NCI-H226 (cell line): ENCODE measurements at regions not wholly inside any gene's neighbourhood (a gene's known extent, or its start where the extent isn't known, plus 50 kb on each side); places are given as distances from the start of the nearest gene placed in this dataset.
"Not testable (repeated sequence)": the region's sequence is repeated elsewhere in the genome, so short reads cannot be mapped to it uniquely, and the experiment has no call there.

ENCODE experiments used
- DNase-seq: peaks from one replicate; pipeline ENCODE4 v3.0.0-alpha.2; 2015

DNA sequence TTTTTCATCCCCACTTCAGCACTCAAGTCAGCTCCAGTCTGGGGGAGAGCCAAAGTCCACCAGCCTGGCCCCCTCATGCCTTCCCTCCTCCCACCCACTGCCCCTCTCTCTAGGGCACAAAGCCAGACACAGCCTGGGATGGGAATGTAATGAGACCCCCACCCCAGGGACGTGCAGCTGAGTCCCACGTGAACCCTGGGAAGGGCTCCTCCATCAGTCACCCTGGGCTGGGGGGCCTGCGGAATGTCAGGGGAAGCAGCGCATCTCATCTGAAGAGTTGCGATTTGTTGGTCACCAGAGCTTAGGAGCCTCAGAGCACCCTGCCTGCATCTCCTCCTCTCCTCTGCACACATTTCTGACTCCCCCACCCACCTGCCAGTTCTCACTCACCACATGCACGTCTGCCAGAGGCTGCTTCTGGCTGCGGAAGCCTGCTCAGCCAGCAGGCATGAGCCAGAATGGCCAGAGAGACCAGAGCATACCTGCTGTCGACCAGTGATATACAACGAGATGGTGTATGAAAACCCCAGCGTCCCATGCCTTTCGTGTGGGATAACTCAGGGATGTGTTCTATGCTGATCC is 167.1 kb upstream of the TOP1 start:
- DNase-seq: no peak

DNA sequence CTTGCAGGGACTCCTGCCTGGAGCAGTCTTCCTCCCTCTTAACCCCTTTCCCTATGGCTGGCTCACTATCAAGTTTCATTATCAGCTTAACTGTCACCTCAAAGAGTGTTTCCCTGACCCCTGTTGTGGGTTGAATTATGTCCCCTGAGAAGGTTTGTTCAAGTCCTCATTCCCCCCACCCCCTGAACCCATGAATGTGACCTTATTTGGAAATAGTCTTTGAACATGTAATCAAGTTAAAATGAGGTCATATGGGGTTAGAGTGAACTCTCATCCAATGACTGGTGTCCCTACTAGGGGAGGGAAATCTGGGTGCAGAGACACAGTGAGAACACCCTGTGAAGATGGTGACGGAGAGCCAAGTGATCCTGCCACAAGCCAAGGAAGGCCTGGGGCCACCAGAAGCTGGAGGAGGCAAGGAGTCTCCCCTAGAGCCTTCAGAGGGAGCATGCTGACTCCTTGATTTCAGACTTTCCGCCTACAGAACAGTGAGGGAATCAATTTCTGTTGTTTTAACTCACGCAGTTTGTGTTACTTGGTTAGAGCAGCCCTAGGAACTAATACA is 165.2 kb upstream of the TOP1 start:
- no peak for DNase-seq

DNA sequence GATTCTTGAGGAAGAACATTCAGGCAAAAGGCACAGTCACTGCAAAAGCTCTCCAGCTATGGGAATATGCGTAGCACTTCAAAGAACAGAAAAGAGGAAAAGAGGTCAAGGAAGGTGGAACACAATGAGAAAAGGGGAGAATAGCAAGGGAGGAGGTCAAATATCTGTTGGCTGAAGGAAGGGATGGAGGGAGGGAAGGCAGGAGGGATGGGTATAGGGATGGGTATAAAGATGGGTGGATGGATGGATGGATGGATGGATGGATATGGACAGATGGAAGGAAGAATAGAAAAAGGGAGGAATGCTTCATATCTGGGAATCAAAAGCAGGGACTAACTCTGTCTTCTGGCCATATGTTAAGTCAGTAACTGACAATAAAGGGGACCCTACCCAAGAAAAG is 164.2 kb upstream of the TOP1 start:
- DNase-seq: no peak

DNA sequence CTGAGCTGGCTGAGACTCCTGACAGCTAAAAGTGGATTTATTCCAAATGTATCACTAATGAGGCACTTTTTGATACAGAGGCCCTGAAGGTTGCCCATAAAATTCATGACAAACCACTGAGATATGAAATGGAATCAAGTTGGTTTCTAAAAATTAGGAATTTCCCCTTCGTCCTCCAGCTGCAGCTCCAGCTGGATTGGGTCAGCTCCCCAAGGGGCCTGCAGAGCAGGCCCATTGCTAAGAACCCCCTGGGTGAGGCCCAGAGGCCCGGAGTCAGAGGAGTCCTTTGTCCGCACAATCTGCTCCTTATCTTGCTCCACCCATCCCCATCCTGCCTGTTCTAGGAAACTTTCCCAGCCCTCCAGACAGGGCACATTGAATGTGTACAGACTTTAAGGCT is 163.5 kb upstream of the TOP1 start:
- DNase-seq: no peak

DNA sequence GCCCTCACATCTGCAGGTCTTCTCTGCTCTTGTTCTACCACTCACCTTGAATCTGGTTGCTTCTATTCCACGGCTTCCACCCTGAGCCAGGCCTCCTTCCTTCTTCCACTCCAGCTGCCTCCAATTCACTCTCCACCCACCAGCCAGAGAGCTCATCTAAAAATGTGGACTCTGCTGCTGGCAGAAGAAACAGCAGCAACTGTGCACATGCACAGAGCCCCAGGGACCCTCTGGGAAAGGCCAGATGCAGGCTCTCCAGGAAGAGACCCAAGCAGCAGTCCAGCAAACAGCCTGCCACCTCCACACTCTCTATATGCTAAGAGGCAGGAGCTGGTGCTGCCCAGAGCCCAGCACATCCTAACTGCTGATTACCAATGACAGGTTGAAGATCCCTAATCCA is 162.6 kb upstream of the TOP1 start:
- no peak for DNase-seq

DNA sequence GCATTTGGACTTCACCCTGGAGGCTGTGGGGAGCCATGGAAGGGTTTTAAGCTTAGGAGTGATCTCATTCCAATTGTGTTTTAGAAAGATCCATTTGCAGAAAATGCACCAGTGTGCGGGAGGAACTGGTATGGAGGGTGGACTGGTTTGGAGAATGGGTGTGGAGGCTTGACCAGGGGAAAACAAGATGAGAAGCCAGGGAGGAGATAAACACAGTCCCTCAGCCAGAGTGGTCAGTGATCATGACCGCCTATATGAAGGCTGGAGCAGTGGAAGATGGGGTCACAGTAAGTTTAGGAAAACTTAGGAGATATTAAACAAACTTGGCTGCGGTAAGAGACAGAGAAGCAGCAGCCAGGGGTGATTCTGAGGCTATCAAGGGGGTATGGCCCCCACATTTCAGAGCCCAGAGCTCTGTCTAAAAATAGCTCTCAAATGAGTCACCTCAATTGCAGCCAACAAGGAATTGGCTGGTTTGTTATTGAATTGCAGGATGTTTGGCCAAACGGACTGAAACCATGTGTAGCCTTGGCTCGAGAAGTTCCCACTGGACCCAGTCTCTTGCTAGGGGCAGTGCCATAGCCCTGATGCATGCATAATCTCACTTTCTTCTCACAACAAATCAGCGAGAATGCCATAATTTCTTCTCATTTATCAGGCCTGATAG is 159.9 kb upstream of the TOP1 start:
- DNase-seq: no peak

DNA sequence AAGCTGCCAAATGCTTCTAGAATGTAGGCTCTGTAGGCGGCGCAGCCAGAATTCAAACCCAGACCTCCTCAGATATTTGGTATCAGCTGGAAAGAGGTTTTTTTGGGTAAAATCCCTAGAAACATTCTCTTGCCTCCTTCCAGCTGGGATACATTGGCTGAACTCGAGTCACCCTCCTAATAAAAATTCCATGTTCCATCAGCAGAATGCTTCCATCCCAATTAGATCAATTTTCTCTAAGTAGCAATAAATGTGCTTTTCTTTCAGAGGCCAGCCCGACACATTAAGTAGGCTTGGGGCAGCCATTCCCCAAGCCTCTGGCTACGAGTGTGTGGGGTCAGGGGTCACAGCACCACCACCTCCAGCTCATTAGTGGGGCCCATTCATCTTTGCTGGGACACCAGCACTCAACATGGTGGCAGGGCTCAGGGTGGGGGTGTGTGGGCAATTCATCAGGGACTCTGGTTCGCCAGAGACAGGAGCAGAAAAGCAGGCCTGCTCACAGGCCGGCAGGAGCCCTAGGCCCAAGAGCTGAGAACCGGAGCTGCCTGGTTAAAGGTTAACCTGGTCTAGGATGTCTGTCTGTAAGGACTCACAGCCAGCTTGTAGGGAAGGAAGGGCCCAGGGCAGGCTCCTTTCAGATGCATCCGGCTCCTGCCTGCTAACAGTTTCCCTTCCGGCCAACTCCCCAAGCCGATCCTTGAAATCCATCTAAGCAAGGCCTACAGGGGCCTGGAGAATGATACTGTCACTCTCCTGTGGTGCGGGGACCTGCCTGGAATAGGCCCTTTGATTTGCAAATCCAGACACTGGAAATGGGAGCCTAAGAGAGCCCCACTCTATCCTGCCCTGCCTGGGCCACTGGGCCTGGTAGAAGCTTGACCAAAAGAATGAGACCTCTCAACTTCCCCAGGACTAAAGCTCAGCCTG is 159.1 kb upstream of the TOP1 start:
- no peak for DNase-seq

DNA sequence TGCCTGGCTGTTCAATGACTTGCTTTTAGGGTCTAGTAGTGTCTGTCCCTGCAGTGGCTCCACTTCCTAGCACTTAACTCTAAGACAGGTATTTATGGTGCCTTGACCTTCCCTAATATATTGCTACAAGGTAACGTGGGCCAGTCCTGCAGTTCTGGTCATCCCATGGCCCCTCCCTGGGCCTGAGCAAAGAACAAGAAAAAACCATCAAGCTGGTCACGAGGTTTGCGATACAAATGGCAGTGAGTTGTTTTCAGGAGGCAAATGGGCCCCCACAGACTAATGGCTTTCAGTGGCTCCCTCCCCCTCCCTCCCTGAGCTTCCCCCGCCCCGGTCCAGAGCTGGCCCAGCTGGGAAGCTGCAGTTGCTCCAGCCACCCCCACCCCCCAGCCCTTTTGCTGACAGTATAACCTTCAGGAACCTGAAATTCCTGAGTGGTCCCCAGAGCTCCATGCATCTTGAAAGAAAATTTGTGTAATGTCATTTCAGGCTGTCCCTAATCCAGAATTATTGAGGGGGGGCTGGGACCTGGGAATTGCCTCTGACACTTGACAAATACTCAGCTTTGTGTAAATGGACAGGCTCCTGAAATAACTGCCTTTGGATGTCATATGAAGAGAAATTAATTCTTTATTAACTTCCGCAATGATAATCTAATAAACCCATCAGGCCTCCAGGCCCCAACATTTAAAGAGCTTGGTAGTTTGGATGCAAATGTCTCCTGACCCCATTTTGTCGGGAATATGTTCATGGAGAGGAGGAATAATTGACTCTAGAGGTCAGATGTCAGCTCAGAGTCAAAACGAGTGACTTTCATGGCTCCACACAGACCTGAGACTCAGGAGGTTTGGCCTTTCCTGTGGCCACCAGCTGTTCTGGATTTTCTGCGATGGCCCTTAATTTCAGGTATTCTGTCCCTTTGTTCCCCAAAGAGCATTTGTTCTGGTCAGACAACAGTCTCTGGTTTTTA is 153.2 kb upstream of the TOP1 start:
- no peak for DNase-seq

DNA sequence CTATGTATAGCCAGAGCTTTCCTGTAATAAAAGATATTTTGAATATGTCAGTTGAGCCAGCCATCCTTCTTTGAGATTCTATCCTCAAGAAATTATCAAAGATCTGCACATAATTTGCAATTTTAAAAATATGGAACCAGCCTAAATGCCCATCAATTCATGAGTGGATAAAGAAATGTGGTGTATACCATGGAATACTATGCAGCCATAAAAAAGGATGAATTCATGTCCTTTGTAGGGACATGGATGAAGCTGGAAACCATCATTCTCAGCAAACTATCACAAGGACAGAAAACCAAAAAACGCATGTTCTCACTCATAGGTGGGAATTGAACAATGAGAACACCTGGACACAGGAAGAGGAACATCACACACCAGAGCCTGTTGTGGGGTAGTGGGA is 150.5 kb upstream of the TOP1 start:
- not testable (repeated sequence) for DNase-seq

DNA sequence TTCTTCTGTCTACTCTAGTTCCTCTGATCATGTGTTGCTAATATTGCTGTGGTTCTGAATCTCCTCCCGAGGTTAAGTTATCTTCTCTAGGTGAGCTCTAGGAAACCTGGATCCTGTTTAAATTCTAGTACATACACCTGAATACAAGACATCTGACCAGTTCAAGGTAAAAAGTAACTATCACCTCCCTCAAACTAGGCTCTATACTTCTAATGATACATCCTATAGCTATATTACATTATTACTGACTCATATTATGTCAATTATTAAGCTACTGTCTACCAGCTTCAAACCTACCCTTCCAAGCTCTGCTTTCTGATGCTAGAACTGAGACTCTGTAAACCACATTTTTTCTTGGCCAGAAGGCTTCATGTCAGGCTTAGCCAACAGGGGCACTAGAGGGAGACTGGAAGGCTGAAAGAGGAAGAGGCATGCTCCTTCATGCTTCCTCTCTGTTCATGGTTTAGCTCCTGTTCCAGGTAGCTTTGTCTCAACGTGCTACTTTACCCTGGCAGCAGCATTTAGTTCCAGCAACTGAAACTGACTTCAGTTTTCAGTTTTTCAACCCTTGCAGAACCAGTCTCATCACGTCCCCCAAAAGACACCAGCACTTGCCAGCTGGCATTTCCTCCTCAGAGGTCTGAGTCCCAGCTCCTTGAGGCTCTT is 148.4 kb upstream of the TOP1 start:
- DNase-seq: no peak

DNA sequence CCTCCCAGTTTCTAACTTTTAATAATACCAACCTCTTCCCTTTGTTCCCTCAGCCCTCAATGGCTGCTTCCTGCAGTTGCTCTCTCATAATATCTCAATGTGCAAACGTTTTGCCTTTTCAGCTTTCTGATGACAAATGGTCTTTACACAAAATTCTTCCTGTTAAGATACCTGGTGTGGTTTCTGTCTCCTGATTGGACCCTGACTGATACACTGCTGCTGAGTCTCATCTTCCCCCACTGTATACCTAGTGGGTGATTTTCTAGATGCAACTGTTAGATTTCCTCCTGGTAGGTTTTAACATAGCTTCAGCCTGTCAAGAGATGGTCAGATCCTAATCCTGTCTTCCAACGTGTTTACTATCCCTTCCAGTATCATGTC is 147.9 kb upstream of the TOP1 start:
- no peak for DNase-seq

DNA sequence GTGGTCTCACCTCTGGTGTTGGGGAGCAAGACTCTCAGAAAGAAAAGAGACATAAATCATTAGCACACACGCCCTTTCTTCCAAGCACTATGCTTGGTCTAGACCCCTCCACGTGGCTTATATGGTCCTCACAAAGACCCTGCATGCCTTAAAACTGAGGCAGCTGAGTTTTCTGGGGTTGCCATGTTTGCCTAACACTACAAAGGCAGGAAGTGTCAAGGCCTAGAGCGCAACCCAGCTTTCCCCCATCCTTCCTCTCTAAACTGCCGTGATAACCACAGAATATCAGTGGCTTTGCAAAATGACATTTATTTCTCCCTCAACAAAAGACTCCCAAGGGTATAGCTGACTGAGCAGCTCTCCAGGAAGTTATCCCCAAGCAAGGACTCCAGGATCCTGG is 146.5 kb upstream of the TOP1 start:
- no peak for DNase-seq

DNA sequence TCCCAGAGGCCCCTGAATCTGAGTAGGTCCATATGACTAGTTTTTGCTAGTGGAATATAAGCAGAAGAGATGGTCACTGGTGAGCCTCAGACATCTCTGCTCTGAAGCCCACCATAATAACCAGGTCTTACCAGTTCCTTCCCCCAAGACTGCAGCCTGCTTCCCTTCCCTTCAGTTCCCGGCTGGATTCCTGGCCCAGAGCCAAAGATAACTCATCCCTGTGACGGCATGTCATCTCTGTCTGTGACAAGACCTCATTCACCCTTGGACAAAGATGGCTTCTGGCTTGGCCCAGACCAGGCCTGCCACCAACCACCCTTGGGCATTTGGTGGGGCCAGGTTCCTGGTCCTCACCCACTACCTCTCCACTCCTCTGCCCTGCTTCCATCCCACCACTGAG is 145.5 kb upstream of the TOP1 start:
- no peak for DNase-seq

DNA sequence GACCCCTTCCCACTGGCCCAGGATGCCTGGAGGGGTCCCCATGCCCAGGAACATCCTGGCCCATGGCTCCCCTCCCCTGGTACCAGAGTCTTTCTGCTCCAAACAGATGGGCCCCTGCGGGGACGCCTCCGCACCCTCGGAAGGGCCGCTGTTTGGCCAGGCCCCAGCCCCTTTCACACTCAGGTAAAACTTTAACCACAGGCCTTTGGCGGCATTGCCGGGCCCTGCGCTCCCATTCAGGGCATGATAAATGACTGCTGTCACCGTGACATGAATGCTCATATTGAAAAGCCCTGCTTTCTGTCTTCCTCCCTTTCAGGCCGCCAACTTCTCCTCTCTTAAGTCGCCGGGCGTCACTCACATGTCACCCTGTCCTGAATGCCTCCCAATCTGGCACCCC is 141.5 kb upstream of the TOP1 start:
- no peak for DNase-seq

DNA sequence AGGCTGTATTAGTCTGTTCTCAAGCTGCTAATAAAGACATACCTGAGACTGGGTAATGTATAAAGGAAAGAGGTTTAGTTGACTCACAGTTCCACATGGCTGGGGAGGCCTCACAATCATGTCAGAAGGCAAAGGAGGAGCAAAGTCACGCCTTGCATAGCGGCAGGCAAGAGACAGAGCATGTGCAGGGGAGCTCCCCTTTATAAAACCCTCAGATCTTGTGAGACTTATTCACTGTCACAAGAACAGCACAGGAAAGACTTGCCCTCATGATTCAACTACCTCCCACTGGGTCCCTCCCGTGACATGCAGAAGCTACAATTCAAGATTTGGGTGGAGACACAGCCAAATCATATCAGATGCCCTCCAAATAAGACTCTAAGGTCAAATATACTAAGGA is 139.4 kb upstream of the TOP1 start:
- DNase-seq: not testable (repeated sequence)

DNA sequence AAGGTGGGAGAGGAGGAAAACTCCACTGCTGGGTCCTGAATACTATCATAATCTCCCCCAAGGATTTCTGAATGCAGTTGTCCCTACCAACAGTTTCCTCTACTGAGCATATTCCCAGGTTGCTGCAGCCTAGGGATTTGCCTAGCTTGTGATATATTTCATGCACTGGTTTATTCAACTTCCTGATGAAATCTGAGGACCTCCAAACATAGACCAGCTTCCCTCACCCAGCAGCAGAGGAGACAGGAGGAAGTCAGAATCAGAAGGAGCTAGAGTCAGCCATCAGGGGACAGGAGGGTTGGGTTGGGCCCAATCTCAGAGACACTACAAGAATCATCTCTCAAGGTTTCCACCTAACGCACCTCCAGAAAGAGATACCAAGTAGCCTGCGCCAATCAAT is 138.4 kb upstream of the TOP1 start:
- DNase-seq: no peak

DNA sequence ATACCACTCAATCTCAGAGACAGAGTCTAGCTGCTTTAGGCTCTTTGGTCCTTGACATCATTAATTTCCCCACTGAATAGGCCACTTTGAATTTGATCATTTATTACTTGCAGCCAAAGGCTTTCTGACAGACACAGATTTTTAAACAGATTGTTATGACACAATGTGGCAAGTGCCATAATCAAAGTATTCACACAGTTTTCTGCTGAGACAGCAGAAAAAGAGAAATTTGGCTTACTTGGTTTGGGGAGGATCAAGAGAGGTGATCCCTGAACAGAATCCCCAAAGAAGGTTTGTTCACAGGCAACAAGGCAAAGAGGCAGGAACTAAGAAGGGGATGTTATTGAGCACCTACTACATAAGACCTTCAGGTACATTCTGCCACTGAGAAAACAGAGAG is 138.0 kb upstream of the TOP1 start:
- DNase-seq: no peak

DNA sequence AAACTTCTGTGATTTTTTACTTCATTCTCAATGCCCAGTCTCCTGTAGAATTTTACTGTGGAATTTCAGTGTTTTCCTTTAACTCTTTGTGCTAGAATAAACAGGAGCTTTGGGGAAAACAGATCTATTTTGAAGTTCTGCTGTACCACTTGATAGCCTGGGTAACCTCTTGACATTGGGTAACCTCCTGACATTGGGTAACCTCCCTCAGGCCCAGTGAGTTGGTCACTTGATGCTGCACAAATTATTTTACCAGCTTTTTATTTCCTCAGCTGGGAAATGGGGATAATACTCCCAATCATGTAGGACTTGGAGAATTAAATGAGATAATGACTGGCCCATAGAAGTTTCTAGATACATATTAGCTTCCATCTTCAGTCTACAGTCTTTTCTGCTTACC is 137.3 kb upstream of the TOP1 start:
- no peak for DNase-seq

DNA sequence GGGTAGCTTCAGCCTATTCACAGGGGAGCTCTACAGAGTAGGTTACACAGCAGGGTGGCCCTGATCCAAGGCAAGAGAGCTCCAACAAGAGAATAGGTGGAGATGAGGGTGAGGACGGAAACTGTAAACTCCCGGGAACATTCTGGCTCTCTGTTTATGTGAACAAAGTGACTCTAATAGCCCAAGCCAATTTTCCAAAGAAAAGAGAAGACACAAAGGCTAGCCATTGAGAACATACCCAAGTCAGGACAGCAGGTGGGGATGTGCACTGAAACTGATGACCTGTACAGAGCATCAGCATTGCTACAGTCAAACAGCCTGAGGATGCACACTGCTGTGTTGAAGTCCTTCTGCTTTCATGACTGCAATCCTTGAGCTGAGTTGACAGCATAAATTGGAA is 136.0 kb upstream of the TOP1 start:
- no peak for DNase-seq

DNA sequence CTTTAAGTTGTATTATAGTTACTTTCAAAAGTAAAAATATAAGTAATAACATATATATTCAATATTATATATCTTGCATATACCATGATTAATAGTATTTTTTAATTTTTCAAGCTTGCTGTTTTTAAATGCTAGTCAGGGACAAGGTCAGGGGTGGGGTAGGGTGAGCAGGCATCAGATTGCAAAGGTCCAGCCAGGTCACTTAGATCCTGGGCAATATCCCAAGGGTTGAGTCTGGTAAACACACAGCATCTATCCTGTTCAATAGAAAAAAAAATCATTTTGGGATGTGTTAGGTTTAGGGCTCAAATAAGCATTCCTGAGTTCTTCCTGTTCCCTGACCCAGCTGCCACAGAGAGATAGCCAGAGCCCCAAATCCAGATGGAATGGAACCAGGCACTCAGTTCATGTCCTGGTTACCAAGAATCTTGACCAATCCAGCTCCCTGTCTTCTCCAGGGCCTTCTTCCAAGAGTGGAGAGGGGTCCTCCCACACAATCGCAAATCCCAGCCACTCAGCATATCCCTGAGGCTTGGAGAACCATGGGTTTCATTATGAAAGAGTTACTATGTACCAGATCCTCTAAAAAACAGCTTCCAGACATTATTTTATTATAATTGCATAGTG is 134.9 kb upstream of the TOP1 start:
- DNase-seq: no peak

DNA sequence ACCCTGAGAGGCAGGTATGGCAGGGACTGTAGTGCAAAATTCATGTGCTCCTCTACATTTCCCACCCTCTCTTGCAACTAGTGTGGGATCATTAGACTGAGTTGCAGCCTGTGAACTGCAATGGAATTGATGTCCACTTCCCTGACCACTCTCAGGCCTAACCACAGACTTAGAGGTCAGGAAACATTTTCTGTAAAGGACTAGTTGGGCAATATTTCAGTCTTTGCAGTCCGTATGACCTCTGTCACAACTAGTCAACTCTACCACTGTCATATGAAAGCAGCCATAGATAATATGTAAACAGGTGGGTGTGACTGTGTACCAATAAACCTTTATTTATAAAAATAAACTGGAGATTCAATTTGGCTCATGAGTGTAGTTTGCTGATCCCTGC is 134.4 kb upstream of the TOP1 start:
- DNase-seq: no peak

DNA sequence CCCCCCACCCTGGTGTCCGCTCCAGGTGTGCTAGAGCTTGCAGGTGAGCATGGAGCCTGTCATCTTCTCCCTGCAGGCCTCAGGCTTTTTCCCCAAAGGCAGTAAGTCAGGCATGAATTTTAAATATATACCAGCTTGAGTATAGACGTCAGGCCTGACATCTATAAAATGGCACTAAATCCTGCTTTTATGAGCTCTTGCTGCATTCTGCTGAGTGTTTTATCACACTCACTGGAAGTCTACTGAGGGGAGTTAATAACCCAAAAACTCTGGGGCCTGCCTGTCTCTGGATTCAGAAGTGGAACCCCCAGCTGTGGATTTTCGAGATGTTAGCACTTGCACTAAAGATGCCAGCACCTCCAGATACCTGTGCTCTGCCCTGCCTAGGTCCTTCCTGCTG is 133.4 kb upstream of the TOP1 start:
- DNase-seq: no peak
